ENCODE measurements at regions not wholly inside any gene's neighbourhood (a gene's known extent, or its start where the extent isn't known, plus 50 kb on each side); places are given as distances from the start of the nearest gene placed in this dataset.

DNA sequence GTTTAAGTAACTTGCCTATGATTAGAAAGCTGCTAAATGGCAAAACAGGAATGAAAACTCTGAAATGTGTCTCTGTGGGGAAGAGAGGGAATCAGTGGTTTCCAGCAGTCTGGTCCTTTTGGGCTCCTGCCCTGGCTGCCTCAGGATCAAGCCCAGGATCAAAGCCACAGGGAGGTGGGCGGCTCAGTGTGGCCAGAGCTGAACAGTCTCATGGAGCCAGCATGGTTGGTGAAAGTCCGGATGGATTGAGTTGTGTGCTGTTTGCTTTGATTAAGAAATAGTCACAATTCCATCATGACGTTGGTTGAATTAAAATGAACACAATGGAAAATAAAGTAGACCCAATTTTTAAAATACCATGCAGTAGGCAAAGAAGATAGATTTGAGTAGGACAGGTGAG is 344.2 kb downstream of the LPIN1 start:
- no peak for ATAC-seq
- no peak for DNase-seq (ENCODE audit: low spot score)
- no peak overlapping the region for H3K27ac Mint-ChIP-seq
- H3K27me3 Mint-ChIP-seq, result peaks cover 10 to 23% of the 10 kb centered on the region in 2 donors
- peaks cover 12% of the 10 kb centered on the region for H3K36me3 Mint-ChIP-seq
- no peaks in the 10 kb centered on the region for H3K9me3 Mint-ChIP-seq
- no peak overlapping the region for H3K4me3 Mint-ChIP-seq
- H3K4me1 Mint-ChIP-seq (ENCODE audit: low read depth in 2 of 2), result peaks cover 13 to 24% of the 10 kb centered on the region in 2 donors

DNA sequence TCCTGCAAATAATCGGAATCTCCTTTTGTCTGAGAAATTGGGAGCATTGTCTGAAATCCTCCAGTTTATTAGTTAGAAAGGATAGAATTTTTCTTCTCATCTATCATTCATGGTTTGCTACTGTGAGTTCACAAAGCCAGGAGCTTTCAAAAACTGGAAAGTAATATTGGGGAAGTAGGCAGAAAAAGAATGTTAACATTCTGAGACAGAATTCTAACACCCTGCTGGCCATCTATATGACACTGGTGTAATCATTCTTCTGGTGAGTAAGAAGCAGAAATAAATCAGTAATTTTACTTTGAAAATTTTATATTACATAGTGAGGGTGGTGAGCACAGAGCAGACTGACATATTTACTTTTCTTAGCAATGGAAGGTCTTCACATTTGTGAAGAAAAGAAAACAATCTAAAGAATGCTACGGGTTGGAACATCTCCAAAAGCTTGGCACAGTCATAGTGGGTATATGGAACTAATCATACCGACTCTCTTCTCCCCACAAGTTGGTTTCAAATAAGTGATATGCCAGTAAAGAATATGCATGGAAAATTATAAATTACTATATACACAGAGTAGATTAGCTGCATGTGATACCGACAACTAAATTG is 344.9 kb downstream of the LPIN1 start:
- H3K4me1 Mint-ChIP-seq (ENCODE audit: low read depth in 2 of 2), result peaks cover 13 to 24% of the 10 kb centered on the region in 2 donors
- H3K27me3 Mint-ChIP-seq, result peaks cover 11 to 23% of the 10 kb centered on the region in 2 donors
- H3K9me3 Mint-ChIP-seq, result no peaks in the 10 kb centered on the region
- H3K36me3 Mint-ChIP-seq, result peaks cover 12% of the 10 kb centered on the region
- no peak overlapping the region for H3K4me3 Mint-ChIP-seq
- no peak for DNase-seq (ENCODE audit: low spot score)
- no peak overlapping the region for H3K27ac Mint-ChIP-seq
- no peak for ATAC-seq

DNA sequence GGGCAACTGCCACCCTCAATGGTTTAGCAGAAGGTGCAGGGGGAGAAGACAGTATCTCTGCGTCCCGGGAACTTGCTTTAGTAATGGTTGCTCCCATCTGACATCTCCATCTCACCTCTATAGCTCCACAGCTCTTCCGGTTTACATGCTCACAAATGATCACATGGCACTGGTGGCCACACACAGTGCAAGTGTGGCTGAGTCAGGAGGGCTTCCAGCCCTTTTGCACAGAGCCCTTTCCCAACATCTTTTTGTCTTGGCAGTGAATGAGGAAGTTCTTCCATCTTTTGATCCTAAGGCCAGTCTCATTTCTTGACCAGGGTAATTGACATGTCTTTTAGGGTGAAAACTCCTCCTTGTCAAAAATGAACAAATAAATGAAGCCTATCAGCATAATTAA is 347.7 kb downstream of the LPIN1 start:
- peaks cover 13 to 26% of the 10 kb centered on the region in 2 donors for H3K27me3 Mint-ChIP-seq
- DNase-seq (ENCODE audit: low spot score), result no peak
- no peak for ATAC-seq
- H3K4me3 Mint-ChIP-seq, result no peak overlapping the region
- H3K9me3 Mint-ChIP-seq, result no peaks in the 10 kb centered on the region
- peaks cover 7% of the 10 kb centered on the region for H3K36me3 Mint-ChIP-seq
- H3K4me1 Mint-ChIP-seq (ENCODE audit: low read depth in 2 of 2), result peaks cover under 1 to 7% of the 10 kb centered on the region in 2 donors
- H3K27ac Mint-ChIP-seq, result peak overlapping the region in 1 of 2 donors; percentile 2

GRCh38 chr2:12096051-12096787 is 349.8 kb downstream of the LPIN1 start:
- H3K9me3 Mint-ChIP-seq, result no peaks in the 10 kb centered on the region
- no peak for ATAC-seq
- peaks cover 6% of the 10 kb centered on the region for H3K36me3 Mint-ChIP-seq
- H3K27me3 Mint-ChIP-seq, result peaks cover 20 to 21% of the 10 kb centered on the region in 2 donors
- H3K4me1 Mint-ChIP-seq (ENCODE audit: low read depth in 2 of 2), result peaks cover 3 to 12% of the 10 kb centered on the region in 2 donors
- DNase-seq (ENCODE audit: low spot score), result no peak
- H3K27ac Mint-ChIP-seq, result no peak overlapping the region
- H3K4me3 Mint-ChIP-seq, result no peak overlapping the region

DNA sequence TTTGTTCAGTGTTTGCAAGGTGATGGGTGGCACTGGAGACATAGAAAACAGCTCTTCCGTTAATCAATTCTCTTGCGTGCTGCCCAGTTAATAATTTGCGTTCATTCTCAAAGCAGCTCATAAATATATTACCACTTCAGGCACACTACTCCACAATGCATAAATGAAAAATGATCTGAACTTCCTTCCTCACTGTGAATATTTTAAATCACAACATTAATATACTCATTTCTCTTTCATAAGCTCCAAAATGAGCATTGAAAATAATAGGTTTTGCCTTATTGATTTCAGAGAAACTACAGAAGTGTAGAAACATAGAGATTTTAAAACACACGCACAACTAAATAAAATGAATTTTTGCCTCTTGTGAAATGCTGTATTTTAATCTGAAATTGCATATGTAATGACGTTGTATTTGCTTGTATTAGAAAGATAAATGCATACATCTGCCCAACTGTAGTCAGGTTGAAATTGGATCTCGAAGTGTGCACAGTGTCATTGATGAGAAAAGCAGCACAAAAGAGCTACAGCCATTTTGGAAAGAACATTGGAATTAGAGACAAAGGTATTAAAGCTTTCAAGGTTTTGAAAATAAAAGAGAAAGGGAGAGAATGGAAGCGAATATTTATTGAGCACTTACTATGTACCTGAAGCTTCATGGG is 350.5 kb downstream of the LPIN1 start:
- Mint-ChIP-seq H3K4me3 (no peak overlapping the region), H3K27ac (no peak overlapping the region), H3K27me3 (peaks cover 20 to 21% of the 10 kb centered on the region in 2 donors), H3K9me3 (no peaks in the 10 kb centered on the region), H3K4me1 (ENCODE audit: low read depth in 2 of 2) (peaks cover 7 to 16% of the 10 kb centered on the region in 2 donors), H3K36me3 (peaks cover 10% of the 10 kb centered on the region)
- no peak for DNase-seq (ENCODE audit: low spot score)
- no peak for ATAC-seq

DNA sequence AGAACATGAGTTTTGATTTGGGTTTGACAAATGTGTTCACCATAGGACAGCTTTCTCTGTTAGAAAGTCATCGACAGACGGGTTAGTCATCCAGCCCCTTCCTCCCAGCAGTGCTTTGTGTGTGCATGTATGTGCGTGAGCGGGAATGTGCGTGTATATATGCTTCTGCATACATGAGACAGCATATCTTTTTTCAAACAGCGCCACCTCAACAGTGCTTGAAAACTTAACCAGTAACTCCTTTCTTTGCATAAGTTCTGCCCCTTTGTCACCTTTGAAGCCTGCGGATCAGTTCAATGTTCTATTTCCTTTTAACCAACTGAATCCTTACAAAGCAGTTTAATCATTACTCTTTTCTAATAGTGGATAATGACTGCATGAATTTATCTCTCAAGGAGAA is 351.4 kb downstream of the LPIN1 start:
- Mint-ChIP-seq H3K4me3 (no peak overlapping the region), H3K36me3 (peaks cover 12% of the 10 kb centered on the region), H3K9me3 (no peaks in the 10 kb centered on the region), H3K27me3 (peaks cover 20 to 21% of the 10 kb centered on the region in 2 donors), H3K27ac (no peak overlapping the region), H3K4me1 (ENCODE audit: low read depth in 2 of 2) (peaks cover 10 to 18% of the 10 kb centered on the region in 2 donors)
- no peak for DNase-seq (ENCODE audit: low spot score)
- ATAC-seq, result no peak

- peaks cover 7% of the 10 kb centered on the region for H3K36me3 Mint-ChIP-seq
- peaks cover 15% of the 10 kb centered on the region in 2 donors for H3K27me3 Mint-ChIP-seq
- peaks cover 10 to 16% of the 10 kb centered on the region in 2 donors for H3K4me1 Mint-ChIP-seq (ENCODE audit: low read depth in 2 of 2)
- DNase-seq (ENCODE audit: low spot score), result no peak
- no peak for ATAC-seq
- no peak overlapping the region for H3K4me3 Mint-ChIP-seq
- no peak overlapping the region for H3K27ac Mint-ChIP-seq
- no peaks in the 10 kb centered on the region for H3K9me3 Mint-ChIP-seq
Observed at GRCh38 chr2:12099374-12099773, 352.9 kb downstream of the LPIN1 start.

GRCh38 chr2:12102679-12103078 is 356.2 kb downstream of the LPIN1 start:
- DNase-seq (ENCODE audit: low spot score), result no peak
- peaks cover 16% of the 10 kb centered on the region in 2 donors for H3K4me1 Mint-ChIP-seq (ENCODE audit: low read depth in 2 of 2)
- no peak overlapping the region for H3K4me3 Mint-ChIP-seq
- H3K9me3 Mint-ChIP-seq, result no peaks in the 10 kb centered on the region
- no peak overlapping the region for H3K27ac Mint-ChIP-seq
- ATAC-seq, result no peak
- peaks cover 7 to 13% of the 10 kb centered on the region in 2 donors for H3K27me3 Mint-ChIP-seq
- H3K36me3 Mint-ChIP-seq, result peaks cover 6% of the 10 kb centered on the region

GRCh38 chr2:12105180-12105579 is 358.7 kb downstream of the LPIN1 start:
- Mint-ChIP-seq H3K36me3 (peaks cover 6% of the 10 kb centered on the region), H3K4me1 (ENCODE audit: low read depth in 2 of 2) (peaks cover 15 to 20% of the 10 kb centered on the region in 2 donors), H3K27me3 (peaks cover 10 to 15% of the 10 kb centered on the region in 2 donors), H3K9me3 (no peaks in the 10 kb centered on the region), H3K4me3 (no peak overlapping the region), H3K27ac (no peak overlapping the region)
- ATAC-seq, result no peak
- no peak for DNase-seq (ENCODE audit: low spot score)

DNA sequence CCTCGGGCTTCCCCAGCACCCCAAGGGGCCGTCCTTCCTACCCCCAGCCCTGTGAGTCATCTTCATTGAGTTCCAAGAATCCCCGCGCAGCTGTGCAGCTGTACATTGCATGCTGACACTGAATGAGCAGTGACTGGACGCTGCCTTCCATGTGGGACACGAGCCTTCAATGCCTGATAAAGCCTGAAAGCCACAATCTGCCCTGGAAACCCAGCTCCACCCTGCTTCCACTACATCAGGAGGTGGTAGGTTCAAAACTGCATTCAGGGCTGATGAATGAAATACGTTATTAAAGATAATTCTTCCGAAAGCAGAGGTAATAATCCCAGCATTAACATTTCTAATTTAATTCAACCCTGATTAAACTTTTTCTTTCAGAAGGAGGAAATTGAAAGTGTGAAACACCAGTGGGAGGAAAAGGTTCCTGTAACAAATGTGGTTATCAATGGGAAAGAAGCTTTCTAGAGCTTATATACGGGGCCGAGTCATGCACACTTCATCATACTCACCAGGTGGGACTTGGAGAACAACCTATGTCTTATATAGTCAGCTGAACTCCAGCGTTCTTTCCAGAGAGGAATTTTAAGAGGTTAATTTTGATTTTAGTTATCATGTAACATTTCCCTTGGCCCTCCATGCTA is 360.1 kb downstream of the LPIN1 start:
- peak; percentile 73 to 88 for ATAC-seq
- Mint-ChIP-seq H3K36me3 (peaks cover 6% of the 10 kb centered on the region), H3K9me3 (no peaks in the 10 kb centered on the region), H3K4me1 (ENCODE audit: low read depth in 2 of 2) (peaks cover 23 to 28% of the 10 kb centered on the region in 2 donors), H3K4me3 (no peak overlapping the region), H3K27me3 (peaks cover 10 to 14% of the 10 kb centered on the region in 2 donors), H3K27ac (no peak overlapping the region)
- no peak for DNase-seq (ENCODE audit: low spot score)

DNA sequence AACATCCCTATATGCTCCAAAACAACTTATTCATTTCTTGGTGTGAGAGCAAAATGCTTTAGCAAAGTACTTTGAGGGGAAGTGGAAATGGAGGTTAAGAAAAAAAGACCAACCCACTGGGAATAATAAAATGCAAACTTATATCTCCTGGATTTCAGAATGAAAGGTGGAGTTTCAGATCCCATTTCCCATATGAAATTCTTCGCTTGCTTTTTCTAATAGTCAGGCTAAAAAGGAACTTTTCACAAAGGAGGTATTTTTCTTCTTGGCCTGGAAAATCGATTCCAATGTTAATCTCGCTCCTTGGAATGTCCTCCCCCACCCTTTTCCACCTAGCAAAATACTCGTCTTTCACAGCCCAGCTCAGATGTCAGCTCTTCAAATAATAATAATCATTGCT is 360.9 kb downstream of the LPIN1 start:
- DNase-seq (ENCODE audit: low spot score) (no peak), ATAC-seq (no peak)
- H3K4me3 Mint-ChIP-seq, result no peak overlapping the region
- peak overlapping the region in 1 of 2 donors; percentile 14 for H3K27ac Mint-ChIP-seq
- H3K9me3 Mint-ChIP-seq, result no peaks in the 10 kb centered on the region
- H3K27me3 Mint-ChIP-seq, result peaks cover 10 to 14% of the 10 kb centered on the region in 2 donors
- no peaks in the 10 kb centered on the region for H3K36me3 Mint-ChIP-seq
- H3K4me1 Mint-ChIP-seq (ENCODE audit: low read depth in 2 of 2), result peaks cover 18 to 21% of the 10 kb centered on the region in 2 donors

DNA sequence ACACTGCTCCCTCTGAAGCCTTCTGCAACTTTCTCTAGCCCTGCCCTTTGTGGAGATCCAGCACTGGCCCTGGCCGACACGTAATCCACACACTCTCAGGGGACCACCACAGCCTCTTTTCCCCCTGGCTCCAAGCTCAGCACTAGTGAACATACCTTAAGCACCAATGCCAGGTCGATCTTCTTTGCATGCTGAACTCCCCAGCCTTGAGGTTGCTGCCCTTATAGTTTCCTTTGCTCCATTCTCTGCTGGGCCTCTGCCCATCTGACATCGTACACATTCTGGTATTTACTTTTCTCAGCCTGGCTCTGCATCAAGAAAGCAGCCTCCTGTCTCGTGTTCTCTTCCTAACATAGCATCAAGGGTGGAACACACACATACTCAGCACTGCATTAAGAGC is 361.5 kb downstream of the LPIN1 start:
- Mint-ChIP-seq H3K9me3 (no peaks in the 10 kb centered on the region), H3K4me3 (no peak overlapping the region), H3K27me3 (peaks cover 10 to 18% of the 10 kb centered on the region in 2 donors), H3K27ac (peak overlapping the region in 1 of 2 donors; percentile 14), H3K4me1 (ENCODE audit: low read depth in 2 of 2) (peaks cover 21% of the 10 kb centered on the region in 2 donors), H3K36me3 (no peaks in the 10 kb centered on the region)
- DNase-seq (ENCODE audit: low spot score), result no peak
- ATAC-seq, result no peak

GRCh38 chr2:12109363-12110017 is 363.1 kb downstream of the LPIN1 start:
- DNase-seq (ENCODE audit: low spot score), result no peak
- H3K4me3 Mint-ChIP-seq, result no peak overlapping the region
- H3K27ac Mint-ChIP-seq, result no peak overlapping the region

More at GRCh38 chr2:12109363-12110017, 363.1 kb downstream of the LPIN1 start:
- no peaks in the 10 kb centered on the region for H3K36me3 Mint-ChIP-seq
- no peaks in the 10 kb centered on the region for H3K9me3 Mint-ChIP-seq
- peaks cover 20 to 21% of the 10 kb centered on the region in 2 donors for H3K4me1 Mint-ChIP-seq (ENCODE audit: low read depth in 2 of 2)
- no peak for ATAC-seq
- H3K27me3 Mint-ChIP-seq, result peaks cover 10 to 19% of the 10 kb centered on the region in 2 donors

Measured in natural killer cell treated with Interleukin-12 subunit alpha and Interleukin-12 subunit beta and Interleukin-15 and Interleukin-18, amount 100 ng/mL, for 72 hours (primary cell).